Kidney epithelial cell (primary cell): ENCODE measurements at regions not wholly inside any gene's neighbourhood (a gene's known extent, or its start where the extent isn't known, plus 50 kb on each side); places are given as distances from the start of the nearest gene placed in this dataset.
A peak's percentile ranks its signal among the peaks of the same experiment; 100 is the strongest.

Source experiments
- DNase-seq: peaks from one replicate; pipeline ENCODE4 v3.0.0-alpha.2; 2010; ENCODE audit warnings: low read depth
- H3K27me3 ChIP-seq: 2 replicates; pipeline ENCODE4 v1.6.0; 2011; ENCODE audit warnings: low read length; ENCODE audit not compliant: control insufficient read depth, insufficient read depth
- H3K36me3 ChIP-seq: 2 replicates; pipeline ENCODE4 v1.5.1; 2011; ENCODE audit warnings: low read length; ENCODE audit not compliant: control insufficient read depth, insufficient read depth
- H3K4me3 ChIP-seq: 2 replicates; pipeline ENCODE4 v1.5.1; 2011; ENCODE audit warnings: low read depth, mild to moderate bottlenecking, control low read depth, low read length
- TF ChIP-seq, protein P1 (sequence below): IDR thresholded peaks from 2 replicates; pipeline ENCODE4 v1.5.1; 2011; ENCODE audit warnings: mild to moderate bottlenecking, moderate library complexity, low read length, control low read depth, inconsistent platforms; ENCODE audit not compliant: insufficient read depth, poor library complexity, severe bottlenecking

DNA sequence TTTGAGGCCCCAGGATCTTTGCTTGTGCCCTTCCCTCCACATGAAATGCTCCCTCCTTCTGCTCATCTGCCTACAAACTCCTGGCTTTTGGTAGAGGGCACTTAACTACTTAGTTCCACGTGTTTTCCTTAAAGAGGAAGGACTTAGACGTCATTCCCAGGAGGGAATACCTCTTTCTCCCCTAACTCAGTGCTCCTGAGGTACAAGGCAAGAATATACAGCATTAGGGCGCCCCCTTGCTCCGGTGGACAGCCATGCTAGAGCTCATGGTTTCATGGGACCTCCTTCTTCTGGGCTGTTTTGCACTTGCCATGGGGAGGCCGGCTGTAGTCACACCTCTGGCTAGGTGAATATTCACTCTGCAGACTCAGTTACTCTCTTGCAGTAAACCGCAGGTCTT lies 93.8 kb upstream of the LY86 start:
- H3K4me3 ChIP-seq = no peak overlapping the region
- TF ChIP-seq, protein P1, sequence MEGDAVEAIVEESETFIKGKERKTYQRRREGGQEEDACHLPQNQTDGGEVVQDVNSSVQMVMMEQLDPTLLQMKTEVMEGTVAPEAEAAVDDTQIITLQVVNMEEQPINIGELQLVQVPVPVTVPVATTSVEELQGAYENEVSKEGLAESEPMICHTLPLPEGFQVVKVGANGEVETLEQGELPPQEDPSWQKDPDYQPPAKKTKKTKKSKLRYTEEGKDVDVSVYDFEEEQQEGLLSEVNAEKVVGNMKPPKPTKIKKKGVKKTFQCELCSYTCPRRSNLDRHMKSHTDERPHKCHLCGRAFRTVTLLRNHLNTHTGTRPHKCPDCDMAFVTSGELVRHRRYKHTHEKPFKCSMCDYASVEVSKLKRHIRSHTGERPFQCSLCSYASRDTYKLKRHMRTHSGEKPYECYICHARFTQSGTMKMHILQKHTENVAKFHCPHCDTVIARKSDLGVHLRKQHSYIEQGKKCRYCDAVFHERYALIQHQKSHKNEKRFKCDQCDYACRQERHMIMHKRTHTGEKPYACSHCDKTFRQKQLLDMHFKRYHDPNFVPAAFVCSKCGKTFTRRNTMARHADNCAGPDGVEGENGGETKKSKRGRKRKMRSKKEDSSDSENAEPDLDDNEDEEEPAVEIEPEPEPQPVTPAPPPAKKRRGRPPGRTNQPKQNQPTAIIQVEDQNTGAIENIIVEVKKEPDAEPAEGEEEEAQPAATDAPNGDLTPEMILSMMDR = peak; percentile 61
- no peaks in the 10 kb centered on the region for H3K36me3 ChIP-seq
- no peak for DNase-seq
- no peaks in the 10 kb centered on the region for H3K27me3 ChIP-seq

DNA sequence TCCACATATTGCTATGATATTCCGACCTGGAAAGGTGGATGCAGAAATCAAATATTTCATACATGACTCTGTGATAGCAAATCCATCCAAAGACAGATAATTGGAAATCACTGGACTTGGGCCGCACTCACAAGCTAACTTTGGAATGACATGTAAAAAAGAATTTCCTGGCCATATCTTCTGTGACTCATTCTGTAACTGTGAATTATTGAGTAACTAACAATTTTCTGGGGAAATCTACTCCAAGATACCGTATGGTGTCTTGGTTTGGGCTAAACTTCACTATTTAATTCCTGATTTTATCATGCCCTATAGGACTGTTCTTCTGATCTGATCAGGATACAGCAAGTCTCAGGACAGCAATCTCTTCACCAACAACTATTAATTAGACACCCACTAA lies 92.7 kb upstream of the LY86 start:
- H3K36me3 ChIP-seq = no peaks in the 10 kb centered on the region
- no peak overlapping the region for H3K4me3 ChIP-seq
- DNase-seq = no peak
- no peaks in the 10 kb centered on the region for H3K27me3 ChIP-seq
- TF ChIP-seq, protein P1 = no peak

DNA sequence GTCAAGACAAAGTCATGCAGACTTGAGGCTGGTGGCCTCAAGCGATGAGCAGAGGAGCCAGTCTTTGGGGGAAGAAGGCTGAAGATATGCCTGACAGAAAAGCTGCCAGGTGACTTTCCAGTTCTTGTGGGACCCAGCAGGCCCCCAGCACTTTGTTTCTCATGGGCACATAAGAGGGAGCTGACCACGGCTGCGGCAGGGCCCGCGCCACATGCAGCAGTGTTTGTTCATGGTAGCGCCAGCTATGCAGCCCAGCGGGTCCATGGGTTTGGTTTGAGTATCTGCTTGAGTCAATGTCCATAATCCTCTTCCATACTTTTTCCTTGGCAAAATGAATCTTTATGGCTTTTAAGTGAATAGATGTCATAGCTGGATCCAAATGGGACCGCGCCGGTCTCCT lies 91.0 kb upstream of the LY86 start:
- Histone ChIP-seq H3K36me3 (no peaks in the 10 kb centered on the region), H3K4me3 (no peak overlapping the region), H3K27me3 (no peaks in the 10 kb centered on the region)
- DNase-seq = no peak
- TF ChIP-seq, protein P1 = no peak

DNA sequence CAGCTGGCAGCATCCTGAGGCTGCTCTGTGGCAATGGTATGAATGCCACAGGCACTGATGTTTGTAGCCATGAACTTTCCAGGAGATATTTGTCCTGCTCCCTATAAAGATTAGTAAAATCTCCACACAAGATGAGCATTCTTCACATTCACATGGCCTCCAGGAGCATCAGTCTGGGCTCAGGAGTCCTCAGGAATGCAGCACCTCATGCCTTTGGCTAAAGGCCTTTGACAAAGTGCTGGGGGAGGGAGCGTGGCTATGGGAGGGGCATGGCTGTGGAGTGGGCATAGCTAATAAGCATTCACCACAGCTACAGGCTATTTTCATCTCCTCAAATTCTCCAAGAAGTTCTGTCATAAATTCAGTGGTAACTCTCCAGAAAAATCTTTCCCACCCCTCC lies 90.5 kb upstream of the LY86 start:
- Histone ChIP-seq H3K36me3 (no peaks in the 10 kb centered on the region), H3K27me3 (no peaks in the 10 kb centered on the region), H3K4me3 (no peak overlapping the region)
- TF ChIP-seq, protein P1 = no peak
- no peak for DNase-seq

DNA sequence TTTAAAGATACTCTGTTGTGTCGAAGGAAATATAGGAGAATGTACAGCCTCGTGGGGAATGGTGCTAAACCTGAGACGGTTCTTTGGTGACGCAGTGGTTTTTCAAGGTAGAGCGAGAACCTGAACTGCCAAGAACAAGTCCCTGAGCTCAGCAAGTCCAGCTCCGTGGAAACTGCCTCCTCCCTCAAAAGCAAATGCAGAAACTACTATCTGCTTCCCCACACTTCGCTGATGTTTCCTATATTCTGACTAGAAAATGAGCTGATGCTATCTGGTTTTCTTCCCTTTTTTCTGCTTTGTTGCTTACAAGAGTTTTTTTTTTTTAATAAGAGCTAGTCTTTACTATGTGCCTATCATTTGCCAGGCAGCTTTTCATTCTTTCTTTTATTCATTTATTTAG lies 85.3 kb upstream of the LY86 start:
- Histone ChIP-seq H3K4me3 (no peak overlapping the region), H3K27me3 (no peaks in the 10 kb centered on the region), H3K36me3 (no peaks in the 10 kb centered on the region)
- DNase-seq = no peak
- TF ChIP-seq, protein P1 = no peak

DNA sequence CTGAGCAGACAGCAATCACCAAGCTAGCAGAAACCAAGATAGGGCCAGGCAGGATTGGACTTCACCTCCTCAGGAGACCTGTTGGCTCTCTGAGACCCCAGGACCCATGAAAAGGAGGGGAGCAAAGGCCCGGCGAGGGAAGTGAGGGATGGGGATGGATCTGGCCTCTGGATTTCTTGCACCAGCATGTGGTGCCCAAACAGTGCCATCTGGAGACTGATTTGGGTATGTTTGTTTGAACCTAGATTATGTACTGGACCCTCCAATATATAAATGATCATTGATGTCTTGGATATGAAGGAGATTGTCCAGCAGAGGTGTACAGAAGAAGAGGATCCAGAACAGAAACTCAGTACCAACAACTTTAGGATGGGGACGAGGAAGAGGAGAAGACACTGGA lies 83.4 kb upstream of the LY86 start:
- Histone ChIP-seq H3K36me3 (no peaks in the 10 kb centered on the region), H3K27me3 (no peaks in the 10 kb centered on the region), H3K4me3 (no peak overlapping the region)
- TF ChIP-seq, protein P1 = no peak
- DNase-seq = no peak
